HL-60 (cell line): ENCODE measurements at regions not wholly inside any gene's neighbourhood (a gene's known extent, or its start where the extent isn't known, plus 50 kb on each side); places are given as distances from the start of the nearest gene placed in this dataset.

Experiments used
- GABPA ChIP-seq: IDR thresholded peaks from 2 replicates; pipeline ENCODE4 v1.6.1; 2012; ENCODE audit warnings: low read depth
- POLR2AphosphoS5 ChIP-seq: IDR thresholded peaks from 2 replicates; pipeline ENCODE4 v1.6.1; 2012; ENCODE audit warnings: low read depth
- SPI1 ChIP-seq: IDR thresholded peaks from 2 replicates; pipeline ENCODE4 v1.6.1; 2012; ENCODE audit warnings: low read depth, mild to moderate bottlenecking, borderline replicate concordance
- TF ChIP-seq, protein P1 (sequence below): IDR thresholded peaks from one replicate; pipeline ENCODE4 v1.5.1; 2011; ENCODE audit warnings: low read length, control low read depth, inconsistent platforms; ENCODE audit not compliant: insufficient read depth
- TF ChIP-seq, protein P2 (sequence below): IDR thresholded peaks from 2 replicates; pipeline ENCODE4 v1.6.1; 2012; ENCODE audit warnings: low read depth; ENCODE audit not compliant: insufficient replicate concordance

DNA sequence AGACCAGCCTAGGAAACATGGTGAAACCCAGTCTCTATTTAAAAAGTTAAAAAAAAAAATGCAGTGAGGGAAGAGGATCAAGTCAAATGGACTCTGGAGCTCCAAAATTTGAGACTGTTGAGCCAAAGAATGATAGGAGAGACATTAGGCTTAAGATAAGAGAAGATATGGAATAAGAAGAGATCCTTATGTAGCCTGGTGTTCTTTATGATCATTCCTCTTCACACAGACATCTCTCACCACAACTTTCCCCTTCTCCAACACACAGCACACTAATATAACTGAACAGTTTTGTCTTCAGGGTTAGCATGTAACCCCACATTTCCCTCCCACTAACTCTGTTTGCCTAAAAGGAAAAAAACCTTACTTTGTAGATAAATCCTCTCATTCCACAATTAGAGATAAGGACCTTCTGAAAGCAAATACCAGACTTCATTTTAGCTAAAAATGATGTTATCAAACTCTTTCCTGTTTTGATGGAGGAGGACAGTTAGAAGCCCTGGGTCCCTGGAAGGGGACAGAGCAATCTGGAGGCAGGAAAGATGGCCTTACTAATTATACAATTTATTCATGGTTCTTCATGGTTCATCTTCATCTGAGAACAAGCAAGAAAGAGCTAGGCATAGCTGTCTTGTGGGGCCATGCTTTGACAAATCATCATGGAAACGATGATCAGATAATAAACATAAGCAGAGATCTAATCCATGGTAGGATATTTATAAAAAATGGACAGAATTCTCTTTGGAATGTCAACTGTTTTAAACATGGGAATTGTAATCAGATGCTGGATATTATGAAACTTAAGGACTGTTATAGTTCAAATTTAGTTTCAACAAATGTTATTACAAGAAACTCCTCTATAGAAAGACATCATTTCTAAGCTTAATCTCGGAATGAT, 96.7 kb upstream of the S1PR1 start:
- TF ChIP-seq, protein P1, sequence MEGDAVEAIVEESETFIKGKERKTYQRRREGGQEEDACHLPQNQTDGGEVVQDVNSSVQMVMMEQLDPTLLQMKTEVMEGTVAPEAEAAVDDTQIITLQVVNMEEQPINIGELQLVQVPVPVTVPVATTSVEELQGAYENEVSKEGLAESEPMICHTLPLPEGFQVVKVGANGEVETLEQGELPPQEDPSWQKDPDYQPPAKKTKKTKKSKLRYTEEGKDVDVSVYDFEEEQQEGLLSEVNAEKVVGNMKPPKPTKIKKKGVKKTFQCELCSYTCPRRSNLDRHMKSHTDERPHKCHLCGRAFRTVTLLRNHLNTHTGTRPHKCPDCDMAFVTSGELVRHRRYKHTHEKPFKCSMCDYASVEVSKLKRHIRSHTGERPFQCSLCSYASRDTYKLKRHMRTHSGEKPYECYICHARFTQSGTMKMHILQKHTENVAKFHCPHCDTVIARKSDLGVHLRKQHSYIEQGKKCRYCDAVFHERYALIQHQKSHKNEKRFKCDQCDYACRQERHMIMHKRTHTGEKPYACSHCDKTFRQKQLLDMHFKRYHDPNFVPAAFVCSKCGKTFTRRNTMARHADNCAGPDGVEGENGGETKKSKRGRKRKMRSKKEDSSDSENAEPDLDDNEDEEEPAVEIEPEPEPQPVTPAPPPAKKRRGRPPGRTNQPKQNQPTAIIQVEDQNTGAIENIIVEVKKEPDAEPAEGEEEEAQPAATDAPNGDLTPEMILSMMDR, result no peak
- TF ChIP-seq POLR2AphosphoS5 (no peak), GABPA (no peak), SPI1 (no peak)
- TF ChIP-seq, protein P2, sequence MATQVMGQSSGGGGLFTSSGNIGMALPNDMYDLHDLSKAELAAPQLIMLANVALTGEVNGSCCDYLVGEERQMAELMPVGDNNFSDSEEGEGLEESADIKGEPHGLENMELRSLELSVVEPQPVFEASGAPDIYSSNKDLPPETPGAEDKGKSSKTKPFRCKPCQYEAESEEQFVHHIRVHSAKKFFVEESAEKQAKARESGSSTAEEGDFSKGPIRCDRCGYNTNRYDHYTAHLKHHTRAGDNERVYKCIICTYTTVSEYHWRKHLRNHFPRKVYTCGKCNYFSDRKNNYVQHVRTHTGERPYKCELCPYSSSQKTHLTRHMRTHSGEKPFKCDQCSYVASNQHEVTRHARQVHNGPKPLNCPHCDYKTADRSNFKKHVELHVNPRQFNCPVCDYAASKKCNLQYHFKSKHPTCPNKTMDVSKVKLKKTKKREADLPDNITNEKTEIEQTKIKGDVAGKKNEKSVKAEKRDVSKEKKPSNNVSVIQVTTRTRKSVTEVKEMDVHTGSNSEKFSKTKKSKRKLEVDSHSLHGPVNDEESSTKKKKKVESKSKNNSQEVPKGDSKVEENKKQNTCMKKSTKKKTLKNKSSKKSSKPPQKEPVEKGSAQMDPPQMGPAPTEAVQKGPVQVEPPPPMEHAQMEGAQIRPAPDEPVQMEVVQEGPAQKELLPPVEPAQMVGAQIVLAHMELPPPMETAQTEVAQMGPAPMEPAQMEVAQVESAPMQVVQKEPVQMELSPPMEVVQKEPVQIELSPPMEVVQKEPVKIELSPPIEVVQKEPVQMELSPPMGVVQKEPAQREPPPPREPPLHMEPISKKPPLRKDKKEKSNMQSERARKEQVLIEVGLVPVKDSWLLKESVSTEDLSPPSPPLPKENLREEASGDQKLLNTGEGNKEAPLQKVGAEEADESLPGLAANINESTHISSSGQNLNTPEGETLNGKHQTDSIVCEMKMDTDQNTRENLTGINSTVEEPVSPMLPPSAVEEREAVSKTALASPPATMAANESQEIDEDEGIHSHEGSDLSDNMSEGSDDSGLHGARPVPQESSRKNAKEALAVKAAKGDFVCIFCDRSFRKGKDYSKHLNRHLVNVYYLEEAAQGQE, result no peak
